HTR-8/SVneo (cell line): ENCODE measurements at regions not wholly inside any gene's neighbourhood (a gene's known extent, or its start where the extent isn't known, plus 50 kb on each side); places are given as distances from the start of the nearest gene placed in this dataset.

Source experiments
- DNase-seq: peaks from one replicate; pipeline ENCODE4 v3.0.0; 2011; ENCODE audit warnings: low spot score, mixed read lengths; ENCODE audit not compliant: insufficient read length
- FAIRE-seq: peaks from 2 replicates; lab custom pipeline; 2011; peaks lifted over from hg19 to GRCh38; lab: Jason Lieb, UNC

DNA sequence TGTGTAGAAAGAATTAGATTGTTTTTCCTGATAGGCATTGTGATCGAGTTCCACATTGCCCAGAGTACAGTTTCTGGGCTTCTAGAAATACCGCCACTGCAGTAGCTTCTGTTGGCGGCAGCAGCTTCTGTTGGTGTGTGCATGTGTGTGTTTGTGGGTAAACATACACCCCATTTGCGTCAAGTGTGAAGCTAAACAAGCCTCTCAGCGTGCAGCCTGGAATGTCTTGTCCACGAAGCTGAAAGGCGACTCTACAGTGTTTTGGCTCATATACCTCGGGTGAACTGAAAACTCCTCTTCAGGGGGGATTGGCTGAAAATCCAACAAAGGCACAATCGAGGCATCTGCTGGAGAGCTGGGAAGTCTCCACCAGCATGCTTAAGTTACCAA, 112.0 kb upstream of the E2F8 start:
- DNase-seq: no peak
- no peak for FAIRE-seq

DNA sequence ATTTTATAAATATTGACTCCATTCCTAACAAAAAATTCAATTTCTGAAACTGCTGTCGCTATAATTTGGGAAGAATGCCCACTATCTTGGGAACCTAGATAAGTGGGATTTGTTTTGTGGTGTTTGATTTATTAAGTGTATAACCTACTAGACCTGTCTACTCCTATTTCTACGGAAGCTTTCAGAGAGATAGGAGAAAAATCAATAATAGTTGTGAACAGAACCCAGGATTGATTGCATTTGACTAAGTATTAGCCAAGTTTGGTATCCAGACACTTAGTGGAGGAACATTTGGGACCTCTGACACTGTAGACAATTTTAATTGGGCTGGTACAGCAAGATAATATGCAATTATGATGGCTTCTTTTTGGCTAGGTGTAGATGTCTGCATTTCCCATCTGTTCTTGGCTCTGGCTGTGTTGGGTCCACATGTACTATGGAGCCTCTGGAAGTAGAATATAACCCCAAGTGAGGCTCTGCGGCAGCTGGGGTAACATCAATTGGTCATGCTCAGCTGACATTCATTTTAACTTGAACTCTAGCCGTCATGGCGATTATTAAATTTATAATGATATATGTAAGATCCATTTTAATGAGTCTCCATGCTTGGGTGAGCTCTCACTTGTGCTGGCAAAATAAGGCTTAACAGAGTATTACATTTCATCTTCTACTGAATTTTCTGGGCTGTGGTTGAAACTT, 111.5 kb upstream of the E2F8 start:
- DNase-seq (no peak), FAIRE-seq (no peak)

DNA sequence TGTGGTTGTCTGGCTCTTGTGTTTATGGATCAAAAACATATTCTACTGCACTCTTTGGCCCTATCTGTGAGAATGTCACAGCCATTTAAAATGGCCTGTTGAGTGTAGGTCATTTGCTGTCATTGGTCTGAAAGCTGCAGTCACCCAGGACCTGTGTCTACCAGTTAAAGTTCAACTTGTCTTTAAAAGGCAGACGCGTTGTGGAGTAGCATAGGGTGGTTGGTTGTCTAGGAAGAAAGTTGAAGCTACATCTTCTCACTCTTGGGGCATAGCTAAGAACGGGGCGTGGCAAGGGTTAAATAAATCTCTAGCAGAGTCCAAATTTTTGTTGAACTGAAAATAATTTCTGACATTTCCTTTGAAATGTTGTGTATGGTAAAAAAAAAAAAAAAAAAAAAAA, 110.7 kb upstream of the E2F8 start:
- no peak for DNase-seq
- no peak for FAIRE-seq

DNA sequence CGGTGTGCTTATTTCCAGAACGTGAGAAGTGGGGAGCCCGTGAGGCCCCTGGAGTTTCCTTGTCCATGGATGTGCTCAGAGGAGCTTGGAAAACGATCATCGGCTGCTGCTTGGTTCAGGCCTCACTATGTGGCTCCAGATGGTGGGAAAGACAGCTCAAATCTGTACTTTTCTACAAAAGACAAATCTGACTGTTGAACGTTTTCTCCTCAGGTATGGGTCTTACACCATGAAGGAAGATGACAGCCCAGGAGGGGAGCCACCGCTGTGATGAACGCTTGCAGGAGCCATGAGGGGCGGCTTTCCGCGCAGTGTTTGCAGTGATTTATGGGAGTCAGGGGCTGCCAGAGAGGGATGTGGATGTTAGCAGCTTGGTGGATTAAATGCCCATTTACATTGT, 109.4 kb upstream of the E2F8 start:
- DNase-seq (no peak), FAIRE-seq (no peak)

- no peak for DNase-seq
- no peak for FAIRE-seq
These were observed 108.7 kb upstream of the E2F8 start for GRCh38 chr11:19349340-19350025.

GRCh38 chr11:19347911-19348310, 107.2 kb upstream of the E2F8 start:
- no peak for DNase-seq
- no peak for FAIRE-seq

DNA sequence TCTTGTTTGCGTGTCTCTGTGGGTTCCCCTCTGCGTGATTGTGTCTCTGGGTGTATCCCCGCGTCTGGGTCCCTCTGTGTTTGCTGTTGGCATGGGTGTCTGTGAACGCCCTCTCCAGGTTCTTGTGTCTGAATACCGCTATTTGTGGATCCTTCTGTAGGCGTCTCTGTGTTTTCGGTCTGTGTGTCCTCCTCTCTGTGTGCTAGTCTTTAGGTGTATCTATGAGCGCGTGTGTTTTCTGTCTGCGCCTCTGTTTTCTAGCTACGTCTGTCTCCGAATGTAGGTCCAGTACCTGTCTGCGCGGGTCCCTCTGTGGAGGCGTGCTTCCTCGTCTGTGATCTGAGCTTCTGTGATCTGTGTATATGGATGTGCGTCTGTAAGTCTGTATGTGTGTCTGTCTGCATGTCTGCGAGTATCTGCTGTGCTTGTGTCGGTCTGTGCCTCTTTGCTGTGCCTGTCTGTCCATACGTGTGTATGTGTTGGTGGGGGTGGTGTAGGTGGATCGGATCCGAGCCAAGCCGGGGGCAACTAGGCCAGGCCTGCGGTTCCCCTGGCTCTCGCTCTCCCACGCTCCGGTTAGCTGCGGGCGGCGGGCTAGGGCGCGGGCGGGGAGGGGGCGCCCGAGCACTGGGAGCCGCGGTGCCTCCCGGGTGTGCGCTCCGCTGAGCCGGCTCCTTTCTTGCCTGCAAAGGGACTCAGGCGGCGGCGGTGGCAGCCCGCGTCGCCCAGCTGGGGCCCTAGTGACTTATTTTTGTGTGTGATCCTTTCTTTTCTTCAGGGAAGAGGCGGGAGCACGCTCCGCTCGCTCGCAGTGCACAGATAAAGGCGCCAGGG, 105.3 kb upstream of the E2F8 start:
- peak; percentile 40 for FAIRE-seq

GRCh38 chr11:19345519-19345847, 104.7 kb upstream of the E2F8 start:
- no peak for FAIRE-seq
- no peak for DNase-seq

More for the DNA sequence above, 105.3 kb upstream of the E2F8 start:
- DNase-seq: no peak

DNA sequence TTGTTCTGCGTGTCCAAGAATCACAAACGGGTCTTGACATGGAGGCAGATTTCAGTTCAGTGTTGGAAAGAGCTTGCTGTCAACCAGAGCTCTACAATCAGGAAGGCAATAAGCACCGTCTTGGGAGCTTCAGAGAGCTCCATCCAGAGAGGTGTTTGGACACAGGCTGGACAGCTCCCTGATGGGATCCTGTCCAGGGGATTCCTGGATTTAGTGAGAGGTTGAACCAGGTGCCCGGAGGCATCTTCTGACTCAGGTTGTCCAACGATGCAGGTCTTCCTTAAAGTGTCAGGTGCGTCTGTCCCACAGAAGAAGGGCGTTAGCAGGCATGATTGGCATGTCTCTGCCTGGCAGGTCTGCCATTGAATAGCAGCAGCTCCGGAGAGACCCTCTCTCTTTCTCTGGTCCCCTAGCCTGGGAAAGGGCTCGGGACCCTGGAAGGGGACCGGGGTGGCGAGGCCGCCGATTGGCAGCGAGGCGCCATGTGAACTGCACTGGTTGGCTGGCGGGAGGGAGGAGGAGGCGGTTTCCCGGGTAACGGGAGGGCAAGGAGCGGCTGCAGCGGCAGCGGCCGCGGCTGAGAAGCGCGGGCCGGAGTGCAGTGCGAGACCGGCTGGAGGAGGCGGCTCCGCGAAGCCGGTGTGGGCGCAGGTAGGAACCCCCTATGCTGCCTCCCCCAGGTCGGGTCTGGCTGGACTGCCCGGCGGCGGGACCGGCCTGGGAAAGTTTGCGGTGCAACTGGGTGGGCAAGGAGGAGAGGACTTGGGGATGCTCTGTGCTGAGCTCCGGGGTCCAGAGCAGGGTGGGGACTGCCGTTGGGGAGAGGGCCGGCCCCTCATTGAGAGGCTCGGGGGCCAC, 104.1 kb upstream of the E2F8 start:
- FAIRE-seq: no peak

GRCh38 chr11:19342036-19342435, 101.3 kb upstream of the E2F8 start:
- no peak for FAIRE-seq
- DNase-seq: no peak

More for the DNA sequence above, 104.1 kb upstream of the E2F8 start:
- peak; percentile 9 for DNase-seq

GRCh38 chr11:19338375-19338774, 97.6 kb upstream of the E2F8 start:
- no peak for FAIRE-seq
- DNase-seq: no peak

- FAIRE-seq (no peak), DNase-seq (no peak)
These were observed 97.0 kb upstream of the E2F8 start for GRCh38 chr11:19337779-19338178.

- FAIRE-seq (no peak), DNase-seq (no peak)
These were observed 95.6 kb upstream of the E2F8 start for GRCh38 chr11:19336331-19336730.

DNA sequence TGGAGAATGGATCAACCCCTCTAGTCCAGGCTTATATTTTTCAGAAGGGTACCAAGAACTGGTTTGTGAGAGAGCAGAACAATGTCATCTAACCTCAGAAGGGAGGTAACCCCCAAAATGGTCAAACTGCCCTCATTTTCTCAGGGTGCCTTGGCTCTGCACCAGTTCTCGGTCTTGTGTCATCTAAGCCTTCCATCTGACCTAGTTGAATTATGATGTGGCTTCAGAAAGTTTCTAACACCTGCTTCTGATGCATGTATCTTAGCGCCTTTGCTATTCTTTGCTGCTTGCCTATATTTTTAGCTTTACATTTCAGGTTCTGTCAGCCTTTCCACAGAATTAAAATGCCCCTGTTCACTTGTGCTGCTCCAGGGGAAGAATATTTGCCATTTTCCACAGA, 91.7 kb upstream of the E2F8 start:
- DNase-seq (no peak), FAIRE-seq (no peak)

- FAIRE-seq (no peak), DNase-seq (no peak)
These were observed 89.7 kb upstream of the E2F8 start for GRCh38 chr11:19330416-19330815.

GRCh38 chr11:19329970-19330369, 89.2 kb upstream of the E2F8 start:
- DNase-seq (no peak), FAIRE-seq (no peak)

GRCh38 chr11:19328586-19329311, 88.0 kb upstream of the E2F8 start:
- DNase-seq: no peak
- no peak for FAIRE-seq

GRCh38 chr11:19327280-19327679, 86.5 kb upstream of the E2F8 start:
- no peak for FAIRE-seq

DNA sequence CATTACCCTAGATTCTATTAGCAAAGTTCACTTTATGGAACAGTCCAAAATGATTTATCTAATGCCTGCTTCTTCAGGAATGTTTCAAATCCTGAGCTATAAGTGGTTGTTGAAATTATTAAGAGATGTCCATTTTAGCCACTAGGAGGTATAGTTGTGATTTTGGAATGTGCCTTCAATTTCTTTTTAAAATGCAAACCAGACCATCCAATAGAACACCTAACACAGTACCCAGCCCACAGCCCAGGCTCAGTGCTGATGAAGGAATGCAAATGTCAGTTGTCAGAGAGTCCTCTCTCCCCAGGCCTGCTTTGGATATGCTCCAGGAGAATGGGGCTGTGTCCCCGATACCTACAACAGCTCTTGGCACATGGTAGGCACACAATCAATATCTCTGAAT, 85.8 kb upstream of the E2F8 start:
- FAIRE-seq: no peak

More at GRCh38 chr11:19327280-19327679, 86.5 kb upstream of the E2F8 start:
- DNase-seq: no peak

GRCh38 chr11:19323502-19323901, 82.8 kb upstream of the E2F8 start:
- no peak for FAIRE-seq
- DNase-seq: no peak

More for the DNA sequence above, 85.8 kb upstream of the E2F8 start:
- peak; percentile 14 for DNase-seq
